Spleen (tissue), 7 donors: ENCODE measurements at regions not wholly inside any gene's neighbourhood (a gene's known extent, or its start where the extent isn't known, plus 50 kb on each side); places are given as distances from the start of the nearest gene placed in this dataset.
"Not testable (repeated sequence)": the region's sequence is repeated elsewhere in the genome, so short reads cannot be mapped to it uniquely, and the experiment has no call there.

ENCODE experiments used
- POLR2A ChIP-seq, 3 donors: fragments of 450-650 bp; IDR thresholded peaks; one replicate each; pipeline ENCODE4 v1.5.1; 2017; ENCODE audit warnings: antibody characterized with exemption in 3 of 3, mild to moderate bottlenecking in 1 of 3
- POLR2AphosphoS5 ChIP-seq, 3 donors: sonication (generic); formaldehyde crosslinking; IDR thresholded peaks; one replicate each; pipeline ENCODE4 v1.5.1; 2017; ENCODE audit warnings: antibody characterized with exemption in 3 of 3
- TF ChIP-seq, protein P1 (sequence below), 11 experiments: fragments of 200-600 bp in 7 of 11; fragments of 450-650 bp in 4 of 11; sonication (generic) in 4 of 11; IDR thresholded peaks in 8 of 11; conservative IDR thresholded peaks in 3 of 11; 1 replicate in 7 of 11; 2 replicates in 4 of 11; pipeline versions ENCODE4 v1.4.0 to v1.8.0; 2016 to 2021; ENCODE audit warnings: antibody characterized with exemption in 11 of 11, inconsistent platforms in 4 of 11, mild to moderate bottlenecking in 1 of 11
- donor health status: DM: no; HTN: no; CAD: no; lungs with moderate emphysema.
- donor health status: DM: no; HTN: no; CAD: no.
- donor health status: DM: no; HTN: no; CAD: no.

DNA sequence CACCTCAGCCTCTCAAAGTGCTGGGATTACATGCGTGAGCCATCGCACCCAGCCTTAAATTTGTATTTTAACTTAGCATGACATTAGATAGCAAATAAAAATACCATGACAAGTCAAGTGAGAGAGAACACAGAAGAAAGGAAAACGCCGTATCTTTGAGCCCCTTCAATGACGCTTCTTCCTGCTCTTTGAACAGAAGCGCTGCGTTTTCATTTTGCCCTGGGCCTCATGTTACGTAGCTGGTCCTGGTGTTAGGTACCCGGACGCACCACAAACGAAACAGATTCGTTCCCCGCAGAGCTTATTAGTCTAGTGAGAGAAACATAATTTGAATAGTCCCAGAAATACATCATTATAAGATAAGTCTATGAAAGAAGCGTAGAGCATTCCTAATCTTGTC lies 58.8 kb upstream of the RABL2A start:
- TF ChIP-seq POLR2A, POLR2AphosphoS5 (IDR thresholded peaks at IDR 0.05): not testable (repeated sequence)
- TF ChIP-seq, protein P1, sequence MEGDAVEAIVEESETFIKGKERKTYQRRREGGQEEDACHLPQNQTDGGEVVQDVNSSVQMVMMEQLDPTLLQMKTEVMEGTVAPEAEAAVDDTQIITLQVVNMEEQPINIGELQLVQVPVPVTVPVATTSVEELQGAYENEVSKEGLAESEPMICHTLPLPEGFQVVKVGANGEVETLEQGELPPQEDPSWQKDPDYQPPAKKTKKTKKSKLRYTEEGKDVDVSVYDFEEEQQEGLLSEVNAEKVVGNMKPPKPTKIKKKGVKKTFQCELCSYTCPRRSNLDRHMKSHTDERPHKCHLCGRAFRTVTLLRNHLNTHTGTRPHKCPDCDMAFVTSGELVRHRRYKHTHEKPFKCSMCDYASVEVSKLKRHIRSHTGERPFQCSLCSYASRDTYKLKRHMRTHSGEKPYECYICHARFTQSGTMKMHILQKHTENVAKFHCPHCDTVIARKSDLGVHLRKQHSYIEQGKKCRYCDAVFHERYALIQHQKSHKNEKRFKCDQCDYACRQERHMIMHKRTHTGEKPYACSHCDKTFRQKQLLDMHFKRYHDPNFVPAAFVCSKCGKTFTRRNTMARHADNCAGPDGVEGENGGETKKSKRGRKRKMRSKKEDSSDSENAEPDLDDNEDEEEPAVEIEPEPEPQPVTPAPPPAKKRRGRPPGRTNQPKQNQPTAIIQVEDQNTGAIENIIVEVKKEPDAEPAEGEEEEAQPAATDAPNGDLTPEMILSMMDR (IDR thresholded peaks at IDR 0.05 in 8 of 11, conservative IDR thresholded peaks at IDR 0.05 in 3 of 11): not testable (repeated sequence)
